ENCODE measurements at regions not wholly inside any gene's neighbourhood (a gene's known extent, or its start where the extent isn't known, plus 50 kb on each side); places are given as distances from the start of the nearest gene placed in this dataset.

DNA sequence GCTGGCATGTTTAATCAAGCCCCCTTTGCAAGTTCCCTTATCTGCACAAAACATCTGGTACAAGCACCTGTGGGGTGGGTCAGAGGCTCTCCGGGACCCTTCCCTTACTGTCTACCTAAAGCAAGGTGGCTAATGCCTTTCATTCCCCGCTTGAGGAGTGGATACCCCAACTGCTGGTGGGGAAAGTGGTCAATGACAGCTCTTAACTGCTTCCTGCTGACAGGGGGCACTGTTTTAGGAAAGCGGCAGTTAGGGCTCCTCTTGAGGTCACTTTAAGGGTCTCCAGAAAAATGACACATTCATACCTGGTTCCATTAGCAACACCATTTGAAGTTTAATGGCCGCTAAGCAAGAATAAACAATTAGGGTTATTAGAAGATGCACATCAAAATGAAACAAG is 761.8 kb upstream of the PHF14 start:
- TF ChIP-seq, protein P1, sequence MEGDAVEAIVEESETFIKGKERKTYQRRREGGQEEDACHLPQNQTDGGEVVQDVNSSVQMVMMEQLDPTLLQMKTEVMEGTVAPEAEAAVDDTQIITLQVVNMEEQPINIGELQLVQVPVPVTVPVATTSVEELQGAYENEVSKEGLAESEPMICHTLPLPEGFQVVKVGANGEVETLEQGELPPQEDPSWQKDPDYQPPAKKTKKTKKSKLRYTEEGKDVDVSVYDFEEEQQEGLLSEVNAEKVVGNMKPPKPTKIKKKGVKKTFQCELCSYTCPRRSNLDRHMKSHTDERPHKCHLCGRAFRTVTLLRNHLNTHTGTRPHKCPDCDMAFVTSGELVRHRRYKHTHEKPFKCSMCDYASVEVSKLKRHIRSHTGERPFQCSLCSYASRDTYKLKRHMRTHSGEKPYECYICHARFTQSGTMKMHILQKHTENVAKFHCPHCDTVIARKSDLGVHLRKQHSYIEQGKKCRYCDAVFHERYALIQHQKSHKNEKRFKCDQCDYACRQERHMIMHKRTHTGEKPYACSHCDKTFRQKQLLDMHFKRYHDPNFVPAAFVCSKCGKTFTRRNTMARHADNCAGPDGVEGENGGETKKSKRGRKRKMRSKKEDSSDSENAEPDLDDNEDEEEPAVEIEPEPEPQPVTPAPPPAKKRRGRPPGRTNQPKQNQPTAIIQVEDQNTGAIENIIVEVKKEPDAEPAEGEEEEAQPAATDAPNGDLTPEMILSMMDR (IDR thresholded peaks at IDR 0.05; ENCODE audit: control insufficient read depth, insufficient read depth, low read depth, low read length, missing control alignments) = no peak
- no peak for DNase-seq (ENCODE audit: low read depth)
- no peak overlapping the region for H3K4me3 ChIP-seq (ENCODE audit: control insufficient read depth, low read depth, low read length)

DNA sequence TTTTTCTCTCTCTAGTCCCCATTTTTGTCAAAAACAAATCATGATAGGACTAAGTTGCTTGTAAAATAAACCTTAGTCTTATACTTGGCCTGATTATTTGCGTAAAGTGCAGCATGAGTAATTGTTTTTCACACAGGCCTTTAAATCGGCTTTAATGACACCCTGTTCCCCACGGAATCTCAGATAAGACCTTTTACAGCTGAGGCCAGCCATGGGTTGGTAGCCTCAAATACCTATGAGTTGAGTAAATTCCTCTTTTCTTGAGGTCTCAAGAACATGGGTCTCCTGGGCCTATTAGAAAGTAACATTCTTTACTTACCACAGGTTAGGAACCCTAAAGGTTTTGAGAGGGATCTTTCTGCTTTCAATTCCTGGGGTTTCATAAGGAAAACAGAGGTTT is 761.0 kb upstream of the PHF14 start:
- TF ChIP-seq, protein P1 (IDR thresholded peaks at IDR 0.05; ENCODE audit: control insufficient read depth, insufficient read depth, low read depth, low read length, missing control alignments) = no peak
- DNase-seq (ENCODE audit: low read depth) = no peak
- no peak overlapping the region for H3K4me3 ChIP-seq (ENCODE audit: control insufficient read depth, low read depth, low read length)

GRCh38 chr7:10216462-10216861 is 757.2 kb upstream of the PHF14 start:
- H3K4me3 ChIP-seq (ENCODE audit: control insufficient read depth, low read depth, low read length) = no peak overlapping the region
- TF ChIP-seq, protein P1 (IDR thresholded peaks at IDR 0.05; ENCODE audit: control insufficient read depth, insufficient read depth, low read depth, low read length, missing control alignments) = no peak
- DNase-seq (ENCODE audit: low read depth) = no peak

GRCh38 chr7:10221084-10221483 is 752.6 kb upstream of the PHF14 start:
- no peak overlapping the region for H3K4me3 ChIP-seq (ENCODE audit: control insufficient read depth, low read depth, low read length)
- TF ChIP-seq, protein P1 (IDR thresholded peaks at IDR 0.05; ENCODE audit: control insufficient read depth, insufficient read depth, low read depth, low read length, missing control alignments) = no peak
- DNase-seq (ENCODE audit: low read depth) = no peak

- no peak overlapping the region for H3K4me3 ChIP-seq (ENCODE audit: control insufficient read depth, low read depth, low read length)
- no peak for DNase-seq (ENCODE audit: low read depth)
- TF ChIP-seq, protein P1 (IDR thresholded peaks at IDR 0.05; ENCODE audit: control insufficient read depth, insufficient read depth, low read depth, low read length, missing control alignments) = no peak
These were observed 750.7 kb upstream of the PHF14 start for GRCh38 chr7:10222976-10223375.

DNA sequence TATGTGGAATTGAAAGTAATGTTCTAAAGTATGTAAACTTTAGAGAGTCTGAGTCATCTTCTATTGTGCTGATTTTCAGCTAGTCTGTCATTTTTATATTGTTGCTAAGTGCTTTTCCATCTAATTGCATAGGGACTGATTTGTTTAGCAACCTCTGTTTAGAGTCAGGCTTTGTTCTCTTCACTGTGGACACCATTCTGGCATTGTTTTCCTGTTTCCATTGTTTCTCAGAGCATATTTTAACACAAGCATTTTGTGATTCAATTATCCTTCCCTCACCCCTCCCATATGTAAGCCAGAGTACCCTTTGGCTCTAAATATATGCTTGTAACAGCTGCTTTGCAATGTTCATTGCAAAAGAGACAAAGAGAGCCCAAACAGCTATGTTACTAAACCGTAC is 748.4 kb upstream of the PHF14 start:
- TF ChIP-seq, protein P1 (IDR thresholded peaks at IDR 0.05; ENCODE audit: control insufficient read depth, insufficient read depth, low read depth, low read length, missing control alignments) = no peak
- no peak for DNase-seq (ENCODE audit: low read depth)
- no peak overlapping the region for H3K4me3 ChIP-seq (ENCODE audit: control insufficient read depth, low read depth, low read length)

DNA sequence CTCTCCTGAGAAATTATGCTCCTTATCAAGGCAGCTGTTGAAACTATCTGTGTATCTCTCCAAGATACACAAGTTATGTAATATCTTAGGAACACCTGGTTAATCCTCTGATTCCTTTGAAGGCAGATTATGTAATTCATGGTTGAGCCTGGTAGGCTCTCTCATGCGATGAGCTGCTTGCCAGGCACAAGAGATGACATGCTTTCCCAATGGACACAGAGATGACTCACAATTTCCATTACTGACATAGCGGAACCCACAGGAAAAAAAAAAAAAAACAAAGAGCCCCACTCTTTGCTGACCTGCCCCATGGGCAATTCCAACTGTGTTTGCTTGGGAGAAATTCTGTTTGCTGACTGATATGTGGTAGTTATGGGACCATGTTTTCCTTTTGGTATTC is 736.4 kb upstream of the PHF14 start:
- TF ChIP-seq, protein P1 (IDR thresholded peaks at IDR 0.05; ENCODE audit: control insufficient read depth, insufficient read depth, low read depth, low read length, missing control alignments) = no peak
- DNase-seq (ENCODE audit: low read depth) = no peak
- no peak overlapping the region for H3K4me3 ChIP-seq (ENCODE audit: control insufficient read depth, low read depth, low read length)

Data from AG09309 (cell line).